HCT116 (cell line): ENCODE measurements at regions not wholly inside any gene's neighbourhood (a gene's known extent, or its start where the extent isn't known, plus 50 kb on each side); places are given as distances from the start of the nearest gene placed in this dataset.

Source experiments
- ATAC-seq: fragments of 200-7000 bp; cut with Tn5 transposase; 2 replicates; pipeline ENCODE4 v1.9.1; 2020; ENCODE audit warnings: mild to moderate bottlenecking, moderate library complexity
- BruUV-seq: library from RNA; stranded (reverse); fragments of 400-500 nt; replicated peaks from 2 replicates; lab custom pipeline; 2021; lab: Mats Ljungman, UMichigan
- CTCF ChIA-PET: fragments of 300-600 bp; sonication (Branson Sonifier 250); formaldehyde crosslinking; loops from one replicate; lab custom pipeline; 2021; ENCODE audit warnings: antibody characterized with exemption; lab: Charles Lee
- POLR2A ChIA-PET: fragments of 300-600, 350-600 bp; sonication (Branson Sonifier 250); formaldehyde crosslinking; loops from one replicate; lab custom pipeline; 2021; ENCODE audit warnings: antibody characterized with exemption; lab: Charles Lee
- RAD21 ChIA-PET, 2 experiments: fragments of 300-600 bp; sonication (Branson Sonifier 250); formaldehyde crosslinking; loops; one replicate each; lab custom pipeline; 2023; ENCODE audit warnings: low total read pairs in 2 of 2; ENCODE audit not compliant: uncharacterized antibody in 2 of 2, unreplicated experiment in 2 of 2, low non-redundant PET in 1 of 2; lab: Charles Lee
- DNase-seq: peaks from one replicate; pipeline ENCODE4 v3.0.0-alpha.2; 2010; ENCODE audit warnings: low read depth, low spot score
- H2AFZ ChIP-seq: fragments of 200-600 bp; shearing (Covaris generic), sonication (generic); 2 replicates; pipeline ENCODE4 v1.6.1; 2017; ENCODE audit warnings: low read depth, mixed run types, mixed read lengths, antibody characterized with exemption, low read length; ENCODE audit not compliant: poor library complexity, severe bottlenecking
- H3K27ac ChIP-seq: 2 replicates; pipeline ENCODE4 v1.5.1; 2012; ENCODE audit warnings: low read depth, low read length
- H3K27me3 ChIP-seq: fragments of 200-600 bp; sonication (generic); 2 replicates; pipeline ENCODE4 v1.6.1; 2016; ENCODE audit warnings: mixed run types, low read length, mixed read lengths; ENCODE audit not compliant: insufficient read depth
- H3K36me3 ChIP-seq, 2 experiments: fragments of 200-500 bp in 1 of 2; fragments of 200-600 bp in 1 of 2; sonication (Bioruptor generic) in 1 of 2; sonication (generic) in 1 of 2; 2 replicates each; pipeline versions ENCODE4 v1.5.1 to v1.6.1; 2014 to 2016; ENCODE audit warnings: low read length in 2 of 2, inconsistent platforms in 1 of 2, mixed read lengths in 1 of 2, mixed run types in 1 of 2; ENCODE audit not compliant: insufficient read depth in 2 of 2, control insufficient read depth in 1 of 2
- H3K4me1 ChIP-seq, 2 experiments: fragments of 200-600 bp in 1 of 2; sonication (generic) in 1 of 2; 2 replicates each; pipeline versions ENCODE4 v1.5.1 to v1.6.1; 2012 to 2017; ENCODE audit warnings: low read length in 2 of 2, inconsistent platforms in 1 of 2, mild to moderate bottlenecking in 1 of 2, mixed read lengths in 1 of 2, mixed run types in 1 of 2, moderate library complexity in 1 of 2; ENCODE audit not compliant: insufficient read depth in 2 of 2, control insufficient read depth in 1 of 2
- H3K4me2 ChIP-seq: fragments of 200-600 bp; sonication (generic); 2 replicates; pipeline ENCODE4 v1.6.1; 2017; ENCODE audit warnings: mixed run types, low read length, mixed read lengths
- H3K4me3 ChIP-seq, 2 experiments: fragments of 200-600 bp in 1 of 2; sonication (generic) in 1 of 2; replicated peaks in 1 of 2; 2 replicates each; pipeline ENCODE4 v1.5.1; 2011 to 2016; ENCODE audit warnings: low read length in 2 of 2, control low read depth in 1 of 2, low read depth in 1 of 2, mild to moderate bottlenecking in 1 of 2, mixed read lengths in 1 of 2, mixed run types in 1 of 2
- H3K79me2 ChIP-seq: fragments of 200-600 bp; sonication (generic); 2 replicates; pipeline ENCODE4 v1.6.1; 2017; ENCODE audit warnings: mild to moderate bottlenecking, mixed run types, low read length, moderate library complexity, mixed read lengths; ENCODE audit not compliant: insufficient read depth
- H3K9ac ChIP-seq: fragments of 200-600 bp; sonication (generic); 2 replicates; pipeline ENCODE4 v1.6.1; 2016; ENCODE audit warnings: low read length, mixed read lengths
- H3K9me2 ChIP-seq: fragments of 200-600 bp; sonication (generic), shearing (Covaris generic); 2 replicates; pipeline ENCODE4 v1.6.1; 2017; ENCODE audit warnings: mixed run types, mild to moderate bottlenecking, moderate library complexity; ENCODE audit not compliant: insufficient read depth
- H3K9me3 ChIP-seq, 2 experiments: fragments of 200-500 bp in 1 of 2; fragments of 200-600 bp in 1 of 2; sonication (Bioruptor generic) in 1 of 2; sonication (generic) in 1 of 2; 2 replicates each; pipeline ENCODE4 v1.6.1; 2014 to 2017; ENCODE audit warnings: low read length in 2 of 2, mixed read lengths in 2 of 2, inconsistent platforms in 1 of 2, low read depth in 1 of 2, mild to moderate bottlenecking in 1 of 2, mixed run types in 1 of 2, moderate library complexity in 1 of 2; ENCODE audit not compliant: control insufficient read depth in 1 of 2, insufficient read depth in 1 of 2
- H4K20me1 ChIP-seq: fragments of 200-600 bp; sonication (generic), shearing (Covaris generic); 2 replicates; pipeline ENCODE4 v1.6.1; 2017; ENCODE audit warnings: mixed run types, mild to moderate bottlenecking, moderate library complexity; ENCODE audit not compliant: insufficient read depth
- CEBPB ChIP-seq: IDR thresholded peaks from 2 replicates; pipeline ENCODE4 v1.6.1; 2012; ENCODE audit warnings: low read depth
- EGR1 ChIP-seq: IDR thresholded peaks from 2 replicates; pipeline ENCODE4 v1.6.1; 2012; ENCODE audit warnings: low read depth
- ELF1 ChIP-seq: IDR thresholded peaks from 2 replicates; pipeline ENCODE4 v1.6.1; 2012; ENCODE audit warnings: low read depth, borderline replicate concordance
- EZH2phosphoT487 ChIP-seq: fragments of 200-600 bp; IDR thresholded peaks from 2 replicates; pipeline ENCODE4 v1.6.1; 2018; ENCODE audit warnings: antibody characterized with exemption, borderline replicate concordance
- JUND ChIP-seq: IDR thresholded peaks from 2 replicates; pipeline ENCODE4 v1.6.1; 2012
- POLR2AphosphoS5 ChIP-seq: IDR thresholded peaks from 2 replicates; pipeline ENCODE4 v1.6.1; 2011; ENCODE audit warnings: mild to moderate bottlenecking, low read depth, low read length, moderate library complexity
- RAD21 ChIP-seq: IDR thresholded peaks from 2 replicates; pipeline ENCODE4 v1.6.1; 2012; ENCODE audit warnings: low read depth, mild to moderate bottlenecking
- SIN3A ChIP-seq: IDR thresholded peaks from 2 replicates; pipeline ENCODE4 v1.6.1; 2012; ENCODE audit warnings: low read depth
- SP1 ChIP-seq: IDR thresholded peaks from 2 replicates; pipeline ENCODE4 v1.6.1; 2012; ENCODE audit warnings: low read depth
- SRF ChIP-seq: IDR thresholded peaks from 2 replicates; pipeline ENCODE4 v1.6.1; 2012; ENCODE audit warnings: low read depth
- TCF7L2 ChIP-seq: IDR thresholded peaks from 2 replicates; pipeline ENCODE4 v1.7.0; 2011; ENCODE audit warnings: borderline replicate concordance, inconsistent platforms; ENCODE audit not compliant: insufficient read depth, insufficient read length; ENCODE audit errors: extremely low read depth
- YY1 ChIP-seq: IDR thresholded peaks from 2 replicates; pipeline ENCODE4 v1.6.1; 2011; ENCODE audit warnings: low read length, low read depth, moderate library complexity, mild to moderate bottlenecking; ENCODE audit not compliant: insufficient replicate concordance; ENCODE audit errors: extremely low read depth
- ZFX ChIP-seq: fragments of 450-650 bp; IDR thresholded peaks from 2 replicates; pipeline ENCODE4 v1.6.1; 2017
- ZNF274 ChIP-seq: fragments of 200-500 bp; sonication (Bioruptor generic); IDR thresholded peaks from 2 replicates; pipeline ENCODE4 v1.6.1; 2014; ENCODE audit warnings: mild to moderate bottlenecking, low read depth, low read length, inconsistent platforms
- intact Hi-C: fragments of 100-400 bp; cut with micrococcal nuclease; formaldehyde crosslinking; loops from 2 replicates; pipeline ENCODE4 v1.10.0; 2022
- TF ChIP-seq, protein P1 (sequence below): IDR thresholded peaks from 2 replicates; pipeline ENCODE4 v1.6.1; 2012
- TF ChIP-seq, protein P2 (sequence below): IDR thresholded peaks from 2 replicates; pipeline ENCODE4 v1.6.1; 2012; ENCODE audit warnings: low read depth
- TF ChIP-seq, protein P3 (sequence below): IDR thresholded peaks from 2 replicates; pipeline ENCODE4 v1.6.1; 2012

DNA sequence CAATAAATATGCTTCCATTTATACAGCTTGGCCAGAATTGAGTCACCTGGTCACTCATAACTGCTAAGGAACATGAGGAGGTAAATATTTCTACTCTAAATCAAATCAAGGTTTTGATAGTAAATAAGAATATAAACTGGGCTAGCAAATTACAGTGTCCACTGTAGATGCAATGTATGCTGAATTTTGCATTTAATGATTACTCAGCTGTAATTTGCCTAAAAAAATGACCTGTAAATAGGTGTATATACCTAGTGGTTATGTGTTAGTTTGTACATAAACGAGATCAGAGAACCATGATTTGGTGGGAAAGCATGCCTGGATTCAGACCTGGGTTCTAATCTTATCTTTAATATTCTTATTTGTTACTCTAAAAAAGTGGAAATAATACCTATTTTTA is 76.6 kb upstream of the CNTN1 start:
- ChIA-PET POLR2A (no interaction called here), CTCF (no interaction called here), RAD21 (no interaction called here)
- TF ChIP-seq, protein P1, sequence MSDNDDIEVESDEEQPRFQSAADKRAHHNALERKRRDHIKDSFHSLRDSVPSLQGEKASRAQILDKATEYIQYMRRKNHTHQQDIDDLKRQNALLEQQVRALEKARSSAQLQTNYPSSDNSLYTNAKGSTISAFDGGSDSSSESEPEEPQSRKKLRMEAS = no peak
- no peak for TF ChIP-seq SIN3A
- no peak for TF ChIP-seq EZH2phosphoT487
- no peak for TF ChIP-seq RAD21
- TF ChIP-seq EGR1 = no peak
- TF ChIP-seq JUND = no peak
- TF ChIP-seq TCF7L2 = no peak
- no peak for TF ChIP-seq CEBPB
- TF ChIP-seq, protein P2, sequence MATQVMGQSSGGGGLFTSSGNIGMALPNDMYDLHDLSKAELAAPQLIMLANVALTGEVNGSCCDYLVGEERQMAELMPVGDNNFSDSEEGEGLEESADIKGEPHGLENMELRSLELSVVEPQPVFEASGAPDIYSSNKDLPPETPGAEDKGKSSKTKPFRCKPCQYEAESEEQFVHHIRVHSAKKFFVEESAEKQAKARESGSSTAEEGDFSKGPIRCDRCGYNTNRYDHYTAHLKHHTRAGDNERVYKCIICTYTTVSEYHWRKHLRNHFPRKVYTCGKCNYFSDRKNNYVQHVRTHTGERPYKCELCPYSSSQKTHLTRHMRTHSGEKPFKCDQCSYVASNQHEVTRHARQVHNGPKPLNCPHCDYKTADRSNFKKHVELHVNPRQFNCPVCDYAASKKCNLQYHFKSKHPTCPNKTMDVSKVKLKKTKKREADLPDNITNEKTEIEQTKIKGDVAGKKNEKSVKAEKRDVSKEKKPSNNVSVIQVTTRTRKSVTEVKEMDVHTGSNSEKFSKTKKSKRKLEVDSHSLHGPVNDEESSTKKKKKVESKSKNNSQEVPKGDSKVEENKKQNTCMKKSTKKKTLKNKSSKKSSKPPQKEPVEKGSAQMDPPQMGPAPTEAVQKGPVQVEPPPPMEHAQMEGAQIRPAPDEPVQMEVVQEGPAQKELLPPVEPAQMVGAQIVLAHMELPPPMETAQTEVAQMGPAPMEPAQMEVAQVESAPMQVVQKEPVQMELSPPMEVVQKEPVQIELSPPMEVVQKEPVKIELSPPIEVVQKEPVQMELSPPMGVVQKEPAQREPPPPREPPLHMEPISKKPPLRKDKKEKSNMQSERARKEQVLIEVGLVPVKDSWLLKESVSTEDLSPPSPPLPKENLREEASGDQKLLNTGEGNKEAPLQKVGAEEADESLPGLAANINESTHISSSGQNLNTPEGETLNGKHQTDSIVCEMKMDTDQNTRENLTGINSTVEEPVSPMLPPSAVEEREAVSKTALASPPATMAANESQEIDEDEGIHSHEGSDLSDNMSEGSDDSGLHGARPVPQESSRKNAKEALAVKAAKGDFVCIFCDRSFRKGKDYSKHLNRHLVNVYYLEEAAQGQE = no peak
- TF ChIP-seq, protein P3, sequence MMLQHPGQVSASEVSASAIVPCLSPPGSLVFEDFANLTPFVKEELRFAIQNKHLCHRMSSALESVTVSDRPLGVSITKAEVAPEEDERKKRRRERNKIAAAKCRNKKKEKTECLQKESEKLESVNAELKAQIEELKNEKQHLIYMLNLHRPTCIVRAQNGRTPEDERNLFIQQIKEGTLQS = no peak
- no peak for TF ChIP-seq ELF1
- TF ChIP-seq ZFX = no peak
- TF ChIP-seq POLR2AphosphoS5 = no peak
- TF ChIP-seq ZNF274 = no peak
- TF ChIP-seq SRF = no peak
- no peak for TF ChIP-seq YY1
- TF ChIP-seq SP1 = no peak
- Histone ChIP-seq H3K9me3 (no peaks in the 10 kb centered on the region), H3K9ac (no peak overlapping the region), H3K4me2 (no peak overlapping the region), H3K36me3 (no peaks in the 10 kb centered on the region), H4K20me1 (no peaks in the 10 kb centered on the region), H3K4me1 (no peaks in the 10 kb centered on the region), H3K27me3 (no peaks in the 10 kb centered on the region), H3K9me2 (no peaks in the 10 kb centered on the region), H3K79me2 (no peaks in the 10 kb centered on the region), H2AFZ (no peak overlapping the region), H3K4me3 (no peak overlapping the region), H3K27ac (no peak overlapping the region)
- ATAC-seq (no peak), DNase-seq (no peak)
- BruUV-seq = no TSS peak
- intact Hi-C loops = no loop called here
